Neural cell (in vitro differentiated cells): ENCODE measurements at regions not wholly inside any gene's neighbourhood (a gene's known extent, or its start where the extent isn't known, plus 50 kb on each side); places are given as distances from the start of the nearest gene placed in this dataset.

Source experiments
- H2AFZ ChIP-seq: fragments of 200-600, 300-800 bp; sonication (generic), shearing (Covaris generic); 2 replicates; pipeline ENCODE4 v1.6.0; 2014; ENCODE audit warnings: low read depth, mild to moderate bottlenecking, antibody characterized with exemption, low read length, moderate library complexity
- H3F3A ChIP-seq: fragments of 200-600 bp; shearing (Covaris generic); 2 replicates; pipeline ENCODE4 v1.6.1; 2016; ENCODE audit warnings: mild to moderate bottlenecking, moderate library complexity, mixed read lengths, antibody characterized with exemption, low read length; ENCODE audit not compliant: insufficient read depth, poor library complexity, severe bottlenecking
- H3K27ac ChIP-seq: fragments of 200-600, 300-800 bp; sonication (generic), shearing (Covaris generic); 2 replicates; pipeline ENCODE4 v1.5.1; 2014; ENCODE audit warnings: mild to moderate bottlenecking, low read length, moderate library complexity
- H3K27me3 ChIP-seq: fragments of 300-800, 200-600 bp; sonication (generic), shearing (Covaris generic); 2 replicates; pipeline ENCODE4 v1.6.0; 2014; ENCODE audit warnings: mild to moderate bottlenecking, low read depth, low read length, moderate library complexity; ENCODE audit not compliant: insufficient read depth
- H3K36me3 ChIP-seq: fragments of 300-800, 200-600 bp; sonication (generic), shearing (Covaris generic); 2 replicates; pipeline ENCODE4 v1.5.1; 2014; ENCODE audit warnings: mild to moderate bottlenecking, antibody characterized with exemption, low read length, moderate library complexity; ENCODE audit not compliant: insufficient read depth
- H3K4me2 ChIP-seq: fragments of 300-800, 200-600 bp; sonication (generic), shearing (Covaris generic); 2 replicates; pipeline ENCODE4 v1.6.0; 2014; ENCODE audit warnings: mild to moderate bottlenecking, low read length
- H3K4me3 ChIP-seq: fragments of 300-800, 200-600 bp; sonication (generic), shearing (Covaris generic); 2 replicates; pipeline ENCODE4 v1.5.1; 2014; ENCODE audit warnings: mild to moderate bottlenecking, low read length, moderate library complexity
- H3K79me2 ChIP-seq: fragments of 200-600 bp; shearing (Covaris generic); replicated peaks from 2 replicates; pipeline ENCODE4 v1.6.0; 2014; ENCODE audit warnings: mild to moderate bottlenecking, low read length, moderate library complexity; ENCODE audit not compliant: insufficient read depth
- H3K9ac ChIP-seq: fragments of 300-800, 200-600 bp; sonication (generic), shearing (Covaris generic); 2 replicates; pipeline ENCODE4 v1.6.1; 2016; ENCODE audit warnings: mild to moderate bottlenecking, low read length, mixed read lengths
- H3K9me2 ChIP-seq: fragments of 200-600 bp; shearing (Covaris generic); 2 replicates; pipeline ENCODE4 v1.6.1; 2016; ENCODE audit warnings: mild to moderate bottlenecking, low read length, mixed read lengths; ENCODE audit not compliant: insufficient read depth
- H3K9me3 ChIP-seq: fragments of 200-600, 300-800 bp; sonication (generic), shearing (Covaris generic); 2 replicates; pipeline ENCODE4 v1.6.1; 2016; ENCODE audit warnings: mild to moderate bottlenecking, mixed run types, low read length, moderate library complexity, mixed read lengths
- H4K20me1 ChIP-seq: fragments of 200-600 bp; shearing (Covaris generic); 2 replicates; pipeline ENCODE4 v1.6.1; 2016; ENCODE audit warnings: mild to moderate bottlenecking, mixed run types; ENCODE audit not compliant: insufficient read depth
- EP300 ChIP-seq: fragments of 450-650 bp; conservative IDR thresholded peaks from 2 replicates; pipeline ENCODE4 v1.6.1; 2014; ENCODE audit warnings: antibody characterized with exemption, mild to moderate bottlenecking, moderate library complexity; ENCODE audit not compliant: poor library complexity, severe bottlenecking
- EZH2 ChIP-seq: fragments of 200-600, 300-800 bp; shearing (Covaris generic), sonication (generic); IDR thresholded peaks from 2 replicates; pipeline ENCODE4 v1.6.1; 2014; ENCODE audit warnings: antibody characterized with exemption, low read length, borderline replicate concordance, mild to moderate bottlenecking; ENCODE audit not compliant: insufficient read depth, poor library complexity, severe bottlenecking
- MXI1 ChIP-seq: fragments of 450-650 bp; conservative IDR thresholded peaks from 2 replicates; pipeline ENCODE4 v1.6.1; 2014; ENCODE audit warnings: antibody characterized with exemption, mild to moderate bottlenecking; ENCODE audit not compliant: poor library complexity, severe bottlenecking
- POLR2AphosphoS5 ChIP-seq: IDR thresholded peaks from 2 replicates; pipeline ENCODE4 v1.6.1; 2012
- RAD21 ChIP-seq: fragments of 450-650 bp; conservative IDR thresholded peaks from 2 replicates; pipeline ENCODE4 v1.6.1; 2014; ENCODE audit warnings: antibody characterized with exemption, mild to moderate bottlenecking, moderate library complexity
- SMC3 ChIP-seq: fragments of 450-650 bp; conservative IDR thresholded peaks from 2 replicates; pipeline ENCODE4 v1.6.1; 2014; ENCODE audit warnings: antibody characterized with exemption, mild to moderate bottlenecking, moderate library complexity; ENCODE audit not compliant: poor library complexity
- TAF1 ChIP-seq: IDR thresholded peaks from 2 replicates; pipeline ENCODE4 v1.6.1; 2012; ENCODE audit warnings: low read depth
- TF ChIP-seq, protein P1 (sequence below): fragments of 450-650 bp; IDR thresholded peaks from 2 replicates; pipeline ENCODE4 v1.5.1; 2014; ENCODE audit warnings: antibody characterized with exemption, mild to moderate bottlenecking, moderate library complexity; ENCODE audit not compliant: poor library complexity, severe bottlenecking
- TF ChIP-seq, protein P2 (sequence below): IDR thresholded peaks from 2 replicates; pipeline ENCODE4 v1.6.1; 2012; ENCODE audit warnings: borderline replicate concordance

DNA sequence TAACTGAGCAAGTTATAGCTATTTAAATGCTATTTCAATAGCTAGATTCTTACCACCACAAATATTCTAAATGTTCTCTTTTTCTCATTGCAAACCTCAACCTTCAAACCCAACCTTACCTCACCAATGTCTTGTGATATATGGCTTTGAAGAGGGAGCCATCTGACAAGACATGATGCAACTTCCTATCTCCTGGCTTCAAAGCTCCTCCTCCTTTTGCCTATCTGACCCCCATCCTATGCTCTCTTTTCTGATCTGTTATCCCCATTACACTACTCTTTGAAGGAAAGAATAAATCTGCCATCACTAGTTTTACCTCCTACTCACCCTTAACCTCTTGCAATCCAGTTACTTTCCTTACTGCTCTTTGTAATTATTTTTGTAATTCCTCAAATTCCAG lies 235.6 kb upstream of the ZSWIM2 start:
- H3F3A ChIP-seq = no peaks in the 10 kb centered on the region
- H3K4me3 ChIP-seq = no peak overlapping the region
- H3K9me3 ChIP-seq = no peaks in the 10 kb centered on the region
- H3K9me2 ChIP-seq = no peaks in the 10 kb centered on the region
- no peaks in the 10 kb centered on the region for H3K27me3 ChIP-seq
- no peaks in the 10 kb centered on the region for H3K36me3 ChIP-seq
- no peaks in the 10 kb centered on the region for H3K79me2 ChIP-seq
- no peak overlapping the region for H2AFZ ChIP-seq
- H3K27ac ChIP-seq = no peak overlapping the region
- no peak overlapping the region for H3K9ac ChIP-seq
- no peak for TF ChIP-seq EP300
- no peak for TF ChIP-seq EZH2
- TF ChIP-seq, protein P1, sequence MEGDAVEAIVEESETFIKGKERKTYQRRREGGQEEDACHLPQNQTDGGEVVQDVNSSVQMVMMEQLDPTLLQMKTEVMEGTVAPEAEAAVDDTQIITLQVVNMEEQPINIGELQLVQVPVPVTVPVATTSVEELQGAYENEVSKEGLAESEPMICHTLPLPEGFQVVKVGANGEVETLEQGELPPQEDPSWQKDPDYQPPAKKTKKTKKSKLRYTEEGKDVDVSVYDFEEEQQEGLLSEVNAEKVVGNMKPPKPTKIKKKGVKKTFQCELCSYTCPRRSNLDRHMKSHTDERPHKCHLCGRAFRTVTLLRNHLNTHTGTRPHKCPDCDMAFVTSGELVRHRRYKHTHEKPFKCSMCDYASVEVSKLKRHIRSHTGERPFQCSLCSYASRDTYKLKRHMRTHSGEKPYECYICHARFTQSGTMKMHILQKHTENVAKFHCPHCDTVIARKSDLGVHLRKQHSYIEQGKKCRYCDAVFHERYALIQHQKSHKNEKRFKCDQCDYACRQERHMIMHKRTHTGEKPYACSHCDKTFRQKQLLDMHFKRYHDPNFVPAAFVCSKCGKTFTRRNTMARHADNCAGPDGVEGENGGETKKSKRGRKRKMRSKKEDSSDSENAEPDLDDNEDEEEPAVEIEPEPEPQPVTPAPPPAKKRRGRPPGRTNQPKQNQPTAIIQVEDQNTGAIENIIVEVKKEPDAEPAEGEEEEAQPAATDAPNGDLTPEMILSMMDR = no peak
- TF ChIP-seq RAD21 = no peak
- H4K20me1 ChIP-seq = no peaks in the 10 kb centered on the region
- no peak overlapping the region for H3K4me2 ChIP-seq

DNA sequence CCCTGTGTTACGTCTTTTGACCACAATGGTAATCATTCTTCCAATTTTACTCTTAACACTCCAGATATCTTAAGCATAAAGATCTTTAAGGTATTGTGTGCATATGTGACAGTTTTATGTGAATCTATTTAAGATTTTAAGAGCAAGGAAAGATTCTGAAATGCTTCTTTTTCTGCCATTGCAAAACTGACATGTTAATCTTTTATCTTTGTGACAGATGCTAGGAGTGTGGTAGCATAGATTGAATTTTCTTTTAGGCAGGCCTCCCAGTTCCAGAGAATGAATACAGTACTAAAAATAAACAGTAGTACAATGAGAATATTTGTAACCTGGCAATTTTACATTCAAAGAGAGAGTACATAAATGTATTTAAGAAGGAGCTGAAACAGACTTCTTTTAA lies 232.5 kb upstream of the ZSWIM2 start:
- TF ChIP-seq EP300 = peak; percentile 58
- TF ChIP-seq EZH2 = no peak
- TF ChIP-seq SMC3 = no peak
- TF ChIP-seq, protein P1 = no peak
- no peak for TF ChIP-seq MXI1
- no peak for TF ChIP-seq TAF1
- no peak for TF ChIP-seq POLR2AphosphoS5
- no peaks in the 10 kb centered on the region for H4K20me1 ChIP-seq
- peak overlapping the region; percentile 60 for H3K27ac ChIP-seq
- no peak overlapping the region for H2AFZ ChIP-seq
- H3K9me3 ChIP-seq = no peaks in the 10 kb centered on the region
- no peaks in the 10 kb centered on the region for H3K9me2 ChIP-seq
- no peak overlapping the region for H3K4me2 ChIP-seq
- no peak overlapping the region for H3K4me3 ChIP-seq
- H3K9ac ChIP-seq = no peak overlapping the region
- no peaks in the 10 kb centered on the region for H3K27me3 ChIP-seq
- H3F3A ChIP-seq = no peaks in the 10 kb centered on the region
- no peaks in the 10 kb centered on the region for H3K79me2 ChIP-seq
- H3K36me3 ChIP-seq = no peaks in the 10 kb centered on the region

DNA sequence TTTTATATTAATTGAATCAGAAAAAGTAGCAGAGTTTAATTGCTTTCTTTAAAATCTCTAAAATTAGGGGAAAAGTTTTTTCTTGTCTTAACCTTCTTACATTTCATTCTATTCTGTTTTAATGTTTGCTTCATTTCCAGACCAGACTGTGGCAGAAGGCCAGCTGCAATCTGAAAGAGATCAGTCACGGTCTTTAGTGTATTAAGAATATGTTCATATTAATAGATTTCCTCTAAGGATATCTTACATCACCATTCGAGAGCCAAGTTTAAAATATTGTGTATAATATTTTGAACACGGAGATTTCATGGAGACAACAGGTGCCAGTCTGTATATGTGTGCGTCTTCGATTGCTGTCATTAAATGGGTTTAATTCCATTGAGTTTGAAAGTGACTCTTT lies 230.9 kb upstream of the ZSWIM2 start:
- H3K9me2 ChIP-seq = no peaks in the 10 kb centered on the region
- no peak overlapping the region for H3K27ac ChIP-seq
- no peak overlapping the region for H3K9ac ChIP-seq
- H3K9me3 ChIP-seq = no peaks in the 10 kb centered on the region
- H3K4me2 ChIP-seq = no peak overlapping the region
- TF ChIP-seq MXI1 = no peak
- TF ChIP-seq EP300 = no peak
- no peak for TF ChIP-seq POLR2AphosphoS5
- no peak for TF ChIP-seq TAF1
- no peak for TF ChIP-seq SMC3
- TF ChIP-seq, protein P1 = no peak
- no peak for TF ChIP-seq EZH2
- no peak for TF ChIP-seq RAD21
- TF ChIP-seq, protein P2, sequence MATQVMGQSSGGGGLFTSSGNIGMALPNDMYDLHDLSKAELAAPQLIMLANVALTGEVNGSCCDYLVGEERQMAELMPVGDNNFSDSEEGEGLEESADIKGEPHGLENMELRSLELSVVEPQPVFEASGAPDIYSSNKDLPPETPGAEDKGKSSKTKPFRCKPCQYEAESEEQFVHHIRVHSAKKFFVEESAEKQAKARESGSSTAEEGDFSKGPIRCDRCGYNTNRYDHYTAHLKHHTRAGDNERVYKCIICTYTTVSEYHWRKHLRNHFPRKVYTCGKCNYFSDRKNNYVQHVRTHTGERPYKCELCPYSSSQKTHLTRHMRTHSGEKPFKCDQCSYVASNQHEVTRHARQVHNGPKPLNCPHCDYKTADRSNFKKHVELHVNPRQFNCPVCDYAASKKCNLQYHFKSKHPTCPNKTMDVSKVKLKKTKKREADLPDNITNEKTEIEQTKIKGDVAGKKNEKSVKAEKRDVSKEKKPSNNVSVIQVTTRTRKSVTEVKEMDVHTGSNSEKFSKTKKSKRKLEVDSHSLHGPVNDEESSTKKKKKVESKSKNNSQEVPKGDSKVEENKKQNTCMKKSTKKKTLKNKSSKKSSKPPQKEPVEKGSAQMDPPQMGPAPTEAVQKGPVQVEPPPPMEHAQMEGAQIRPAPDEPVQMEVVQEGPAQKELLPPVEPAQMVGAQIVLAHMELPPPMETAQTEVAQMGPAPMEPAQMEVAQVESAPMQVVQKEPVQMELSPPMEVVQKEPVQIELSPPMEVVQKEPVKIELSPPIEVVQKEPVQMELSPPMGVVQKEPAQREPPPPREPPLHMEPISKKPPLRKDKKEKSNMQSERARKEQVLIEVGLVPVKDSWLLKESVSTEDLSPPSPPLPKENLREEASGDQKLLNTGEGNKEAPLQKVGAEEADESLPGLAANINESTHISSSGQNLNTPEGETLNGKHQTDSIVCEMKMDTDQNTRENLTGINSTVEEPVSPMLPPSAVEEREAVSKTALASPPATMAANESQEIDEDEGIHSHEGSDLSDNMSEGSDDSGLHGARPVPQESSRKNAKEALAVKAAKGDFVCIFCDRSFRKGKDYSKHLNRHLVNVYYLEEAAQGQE = no peak
- H3K27me3 ChIP-seq = no peaks in the 10 kb centered on the region
- H3F3A ChIP-seq = no peaks in the 10 kb centered on the region
- no peaks in the 10 kb centered on the region for H3K36me3 ChIP-seq
- no peaks in the 10 kb centered on the region for H4K20me1 ChIP-seq
- H3K79me2 ChIP-seq = no peaks in the 10 kb centered on the region
- no peak overlapping the region for H3K4me3 ChIP-seq
- H2AFZ ChIP-seq = no peak overlapping the region
